Right lung (tissue), 2 donors: ENCODE measurements at regions not wholly inside any gene's neighbourhood (a gene's known extent, or its start where the extent isn't known, plus 50 kb on each side); places are given as distances from the start of the nearest gene placed in this dataset.

Experiments used
- DNase-seq, 2 donors: peaks; one replicate each; pipeline ENCODE4 v3.0.0-alpha.2; 2013

GRCh38 chr13:85469320-85469719 is 329.9 kb downstream of the SLITRK6 start:
- DNase-seq: no peak

GRCh38 chr13:85462792-85463425 is 336.3 kb downstream of the SLITRK6 start:
- DNase-seq: no peak

DNA sequence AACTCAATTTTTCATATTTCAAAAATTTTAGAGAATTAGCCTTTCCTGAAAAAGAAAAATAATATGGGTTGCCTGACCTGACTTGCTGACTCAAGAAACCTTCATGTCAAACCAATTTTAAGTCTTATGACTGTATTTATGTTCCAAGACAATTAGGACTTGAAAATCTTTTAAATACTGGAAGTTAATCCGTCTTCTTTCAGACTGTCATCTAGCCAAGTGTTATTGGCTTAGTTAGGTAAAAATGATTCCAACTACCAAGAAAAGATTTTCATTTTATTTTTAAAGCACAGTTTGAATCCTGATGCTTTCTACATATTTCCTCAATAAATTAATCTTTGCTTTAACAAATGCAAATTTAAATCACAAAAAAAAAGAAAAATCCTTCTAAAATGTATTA is 337.6 kb downstream of the SLITRK6 start:
- DNase-seq: no peak

- DNase-seq: no peak
Observed at GRCh38 chr13:85445534-85445933, 353.7 kb downstream of the SLITRK6 start.

DNA sequence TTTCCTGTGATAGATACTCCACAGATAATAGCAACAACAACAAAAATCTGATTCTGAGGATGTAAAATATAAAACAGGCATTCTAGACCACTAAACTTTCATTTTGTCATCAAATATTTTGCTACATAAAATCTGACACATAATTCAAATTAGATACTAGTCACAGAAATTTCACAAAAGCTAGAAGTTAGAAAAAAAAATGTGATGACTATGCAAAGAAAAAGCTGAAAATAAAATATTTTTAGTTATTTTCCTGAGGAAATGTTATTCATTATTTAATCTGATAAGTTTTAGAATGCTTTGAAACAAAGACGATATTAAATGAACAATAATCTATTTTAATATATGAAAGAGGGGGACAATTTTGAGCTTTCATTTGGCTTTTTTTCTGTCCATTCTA is 357.2 kb downstream of the SLITRK6 start:
- no peak for DNase-seq

DNA sequence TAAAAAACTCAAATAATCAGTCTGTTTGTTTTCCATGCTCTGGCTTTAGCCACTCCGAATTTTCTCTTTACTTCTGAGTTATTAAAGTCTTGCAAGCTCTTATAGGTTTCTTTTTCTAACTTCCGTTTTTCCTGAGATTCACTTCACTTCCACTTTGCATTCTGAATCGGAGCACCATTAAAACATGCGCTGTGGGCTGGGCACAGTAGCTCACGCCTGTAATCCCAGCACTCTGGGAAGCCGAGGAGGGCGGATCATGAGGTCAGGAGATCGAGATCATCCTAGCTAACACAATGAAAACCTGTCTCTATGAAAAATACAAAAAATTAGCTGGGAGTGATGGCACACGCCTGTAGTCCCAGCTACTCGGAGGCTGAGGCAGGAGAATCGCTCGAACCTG is 357.9 kb downstream of the SLITRK6 start:
- no peak for DNase-seq

GRCh38 chr13:85436029-85436428 is 363.2 kb downstream of the SLITRK6 start:
- no peak for DNase-seq

DNA sequence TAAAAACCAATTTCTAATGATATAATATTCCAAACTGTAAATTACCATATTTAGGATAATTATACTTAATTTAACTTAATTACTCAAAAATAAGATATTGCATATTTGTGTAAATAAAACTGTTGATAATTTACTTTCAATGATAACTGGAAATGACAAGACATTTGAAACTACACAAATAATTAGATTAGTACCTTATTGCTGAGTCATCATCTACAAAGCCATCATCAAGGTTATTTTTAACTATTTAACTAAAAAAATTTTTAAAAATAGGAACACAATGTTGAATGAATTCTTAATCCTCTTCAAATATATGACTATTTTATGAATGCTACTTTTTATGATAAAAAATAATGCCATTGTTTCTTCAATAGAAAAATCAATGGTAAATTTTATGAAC is 364.3 kb downstream of the SLITRK6 start:
- DNase-seq: no peak

- DNase-seq: no peak
Observed at GRCh38 chr13:85432881-85433280, 366.3 kb downstream of the SLITRK6 start.

DNA sequence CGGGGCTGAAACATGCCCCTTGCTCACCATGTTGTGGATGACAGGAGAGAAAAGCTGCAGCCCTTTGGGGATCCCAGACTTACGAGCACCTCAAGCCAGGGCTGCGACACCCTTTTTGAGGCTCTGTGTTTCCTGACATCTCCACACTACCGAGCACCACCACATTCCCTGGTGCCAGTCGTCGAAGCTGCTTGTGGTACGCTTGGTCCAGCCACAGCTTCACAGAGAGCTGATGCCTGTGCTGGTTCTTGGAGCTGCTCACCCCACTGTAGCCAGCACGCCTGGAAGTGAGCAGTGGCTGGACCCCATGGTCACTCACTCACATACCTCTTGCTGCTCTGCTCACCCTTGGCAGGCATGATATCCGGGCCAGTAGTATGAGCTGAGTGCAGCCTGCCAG is 367.5 kb downstream of the SLITRK6 start:
- no peak for DNase-seq

GRCh38 chr13:85430216-85430794 is 368.9 kb downstream of the SLITRK6 start:
- DNase-seq: no peak

DNA sequence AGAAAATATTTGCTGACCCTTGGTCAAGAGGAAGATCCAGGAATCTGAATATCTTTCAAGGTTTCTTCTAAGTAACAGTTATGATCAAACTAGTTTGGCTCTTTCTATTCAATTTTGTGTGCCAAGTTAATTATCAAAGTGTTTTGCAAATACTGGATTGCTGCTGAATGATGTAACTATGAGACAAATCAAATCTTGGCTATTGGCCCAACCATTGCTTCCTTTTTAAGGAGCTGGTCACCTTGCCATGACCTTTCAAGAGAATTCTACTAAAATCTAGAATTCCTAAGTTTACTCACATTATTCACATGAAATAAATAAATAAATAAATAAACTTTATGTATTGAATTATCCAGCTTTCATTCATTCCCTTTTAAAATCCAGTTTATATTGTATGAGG is 371.8 kb downstream of the SLITRK6 start:
- no peak for DNase-seq

DNA sequence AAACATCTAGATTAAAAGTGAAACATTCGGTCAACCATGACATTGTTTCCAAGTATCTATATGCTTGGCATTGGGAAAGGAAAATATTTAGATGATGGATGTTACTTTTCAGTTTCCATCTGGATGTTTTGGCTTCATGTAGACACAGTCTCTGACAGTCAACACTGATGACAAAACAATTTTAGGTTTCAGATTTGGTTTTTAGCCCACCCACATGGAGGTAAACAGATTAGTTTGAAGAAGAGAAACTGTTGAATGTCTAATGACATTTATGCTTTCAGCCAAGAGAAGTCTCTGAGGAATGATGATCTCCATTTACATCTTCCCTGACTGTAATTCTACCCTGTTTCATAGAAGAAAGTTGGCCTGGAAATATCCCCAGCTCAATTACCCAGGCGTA is 379.1 kb downstream of the SLITRK6 start:
- DNase-seq: no peak

GRCh38 chr13:85419611-85420010 is 379.6 kb downstream of the SLITRK6 start:
- DNase-seq: no peak

DNA sequence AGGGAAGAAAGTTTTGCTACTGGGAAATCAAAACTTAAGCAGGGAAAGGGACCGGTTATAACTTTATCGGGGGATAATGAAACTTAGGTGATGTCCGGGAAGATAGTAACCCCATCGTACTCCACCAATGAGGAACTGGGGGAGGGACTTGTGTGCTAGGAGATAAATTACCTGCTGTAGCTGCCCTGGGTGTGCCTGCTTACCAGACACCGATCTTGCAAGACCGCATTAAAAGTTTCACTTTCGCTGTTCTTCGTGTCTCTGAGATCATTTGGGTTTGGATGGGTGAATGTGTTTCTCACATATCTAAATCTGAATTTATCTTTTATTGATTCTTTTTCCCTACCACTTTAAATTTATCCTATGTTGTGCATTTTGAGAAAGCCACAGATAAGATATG is 381.4 kb downstream of the SLITRK6 start:
- no peak for DNase-seq

GRCh38 chr13:85413664-85414063 is 385.6 kb downstream of the SLITRK6 start:
- DNase-seq: no peak

DNA sequence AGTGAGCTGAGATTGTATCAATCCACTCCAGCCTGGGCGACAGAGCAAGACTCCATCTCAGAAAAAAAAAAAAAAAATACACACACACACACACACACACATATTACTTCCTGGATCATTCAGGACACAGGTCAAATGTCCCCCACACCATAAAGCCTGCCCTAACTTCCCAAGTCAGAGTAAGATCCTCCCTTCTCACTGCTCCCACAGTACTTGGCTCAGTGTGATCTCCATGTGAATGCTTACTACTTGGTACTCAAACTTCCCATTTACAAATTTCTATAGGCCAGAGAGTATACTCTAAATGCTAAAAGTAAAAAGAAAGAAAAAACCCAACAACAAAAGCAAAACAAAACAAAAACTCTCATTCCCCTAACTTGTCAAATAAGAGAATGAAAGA is 386.8 kb downstream of the SLITRK6 start:
- no peak for DNase-seq

DNA sequence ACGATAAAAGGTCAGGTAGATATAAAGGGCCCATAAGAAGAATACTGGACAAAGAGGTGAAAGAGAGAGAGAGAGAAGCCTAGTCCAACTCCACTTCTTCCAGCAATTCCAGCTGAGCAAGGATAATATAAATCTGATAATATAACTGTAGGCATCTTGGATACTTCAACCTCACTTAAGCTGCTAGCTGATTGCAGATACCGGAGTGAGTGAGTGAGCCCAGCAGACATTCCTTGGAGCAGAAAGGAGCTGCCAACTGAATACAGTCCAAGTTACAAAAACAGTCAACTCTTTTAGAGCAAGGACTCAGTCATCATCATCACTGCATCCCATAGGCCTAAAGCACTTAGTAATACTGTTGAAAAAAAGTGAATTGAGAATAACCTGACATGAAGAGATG is 387.6 kb downstream of the SLITRK6 start:
- peak; percentile 21 to 40 for DNase-seq

- DNase-seq: no peak
Observed at GRCh38 chr13:85408415-85408814, 390.8 kb downstream of the SLITRK6 start.

DNA sequence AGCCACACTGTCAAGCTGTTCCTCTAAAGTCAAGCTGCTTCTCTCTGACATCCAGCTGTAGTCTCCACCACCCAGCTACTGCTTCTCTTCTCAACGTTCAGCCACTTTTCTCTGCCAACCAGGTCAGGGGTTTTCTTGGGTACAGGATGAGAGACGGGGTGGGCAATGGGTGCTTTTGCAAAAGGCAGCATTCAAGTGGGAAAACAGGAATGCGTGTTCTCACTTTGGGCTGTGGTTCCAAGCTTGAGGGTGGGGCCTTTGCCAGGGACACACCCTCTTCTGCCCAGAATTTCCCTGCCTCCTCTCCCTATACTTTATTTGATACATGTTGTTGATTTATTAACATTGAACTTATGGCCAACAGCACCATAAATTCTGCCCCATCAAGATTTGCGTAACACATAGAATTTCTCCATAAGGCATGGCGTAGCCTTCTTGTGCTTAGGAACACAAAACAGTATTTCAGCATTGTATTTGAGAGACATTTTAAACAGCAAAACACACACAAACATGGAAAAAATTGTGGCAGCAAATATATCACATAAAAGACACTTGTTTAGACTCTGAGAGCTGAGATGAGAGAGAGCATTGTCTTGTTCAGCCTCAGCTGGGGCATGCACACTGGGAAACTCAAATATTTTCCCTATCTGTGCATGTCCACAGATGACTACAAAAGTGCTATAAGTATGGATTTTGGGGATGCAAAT is 392.8 kb downstream of the SLITRK6 start:
- no peak for DNase-seq

DNA sequence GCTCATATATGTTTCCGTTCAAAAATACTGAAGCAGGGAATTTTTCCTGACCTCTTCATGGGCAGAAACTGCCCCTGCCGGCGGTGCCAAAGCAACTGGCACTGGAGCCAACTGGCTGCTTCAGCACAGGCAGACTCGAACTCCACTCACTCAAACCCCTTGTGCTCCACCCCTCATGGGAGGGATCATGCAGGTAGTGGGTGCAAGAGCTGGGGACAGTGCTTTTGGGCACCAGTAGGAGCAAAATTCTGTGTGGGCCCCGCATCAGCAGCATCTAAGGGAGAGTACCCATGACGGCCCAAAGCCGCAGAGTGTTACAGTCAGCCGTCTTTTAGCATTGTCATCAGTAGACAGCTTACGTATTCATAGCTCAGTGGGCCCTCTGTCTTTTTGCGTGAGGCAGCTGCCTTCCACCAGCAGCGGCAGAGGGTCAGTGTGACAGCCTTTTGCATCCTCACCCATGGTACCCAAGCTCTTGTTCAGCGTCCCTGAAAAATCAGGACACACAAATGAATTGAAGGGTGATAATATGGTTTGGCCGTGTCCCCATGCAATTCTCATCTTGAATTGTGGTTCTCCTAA is 393.8 kb downstream of the SLITRK6 start:
- DNase-seq: no peak

- no peak for DNase-seq
Observed at GRCh38 chr13:85386424-85386823, 412.8 kb downstream of the SLITRK6 start.

DNA sequence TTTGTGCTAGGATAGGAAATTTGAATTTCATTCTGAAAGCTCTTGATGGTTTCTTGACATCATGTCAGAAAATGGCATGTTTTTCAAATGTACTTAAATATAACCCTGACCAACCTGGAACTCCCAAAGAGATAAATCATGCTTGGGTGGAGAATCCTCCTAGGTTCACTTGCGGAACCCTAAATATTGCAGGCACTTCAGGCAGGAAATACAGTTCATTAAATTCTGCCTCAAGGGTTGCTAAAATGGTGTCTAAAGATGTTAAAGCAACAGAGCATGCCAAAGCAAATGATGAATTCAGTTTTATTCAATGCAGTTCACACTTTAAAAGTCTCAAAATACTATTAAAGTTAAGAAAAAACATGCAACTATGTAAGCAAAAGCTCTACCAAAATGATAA is 415.9 kb downstream of the SLITRK6 start:
- no peak for DNase-seq
